HFFc6 (cell line): ENCODE measurements at regions not wholly inside any gene's neighbourhood (a gene's known extent, or its start where the extent isn't known, plus 50 kb on each side); places are given as distances from the start of the nearest gene placed in this dataset.

Experiments
- DNase-seq: peaks from one replicate; pipeline ENCODE4 v3.0.0-alpha.2; 2018
- H3K27ac Mint-ChIP-seq: 2 replicates; pipeline ENCODE4 v1.8.0; 2020; ENCODE audit warnings: mild to moderate bottlenecking, mixed read lengths
- H3K27me3 Mint-ChIP-seq: 2 replicates; pipeline ENCODE4 v1.8.0; 2021; ENCODE audit warnings: mild to moderate bottlenecking, moderate library complexity, mixed read lengths; ENCODE audit not compliant: insufficient read depth
- H3K36me3 Mint-ChIP-seq: 2 replicates; pipeline ENCODE4 v1.8.0; 2021; ENCODE audit warnings: low read depth, mixed read lengths
- H3K4me1 Mint-ChIP-seq: 2 replicates; pipeline ENCODE4 v1.8.0; 2020; ENCODE audit warnings: low read depth, mixed read lengths
- H3K4me3 Mint-ChIP-seq: 2 replicates; pipeline ENCODE4 v1.8.0; 2020; ENCODE audit warnings: mild to moderate bottlenecking, moderate library complexity, mixed read lengths
- H3K9me3 Mint-ChIP-seq: 2 replicates; pipeline ENCODE4 v1.8.0; 2020; ENCODE audit warnings: mild to moderate bottlenecking, mixed read lengths
- CTCF ChIP-seq: fragments of 200-600 bp; sonication (generic); IDR thresholded peaks from 2 replicates; pipeline ENCODE4 v1.5.0; 2021; ENCODE audit warnings: antibody characterized with exemption, mild to moderate bottlenecking

- Mint-ChIP-seq H3K4me1 (peaks cover 56% of the 10 kb centered on the region), H3K36me3 (peaks cover 5% of the 10 kb centered on the region; the same call in 1 of the 2 replicates), H3K27ac (no peak overlapping the region), H3K27me3 (peaks cover 1% of the 10 kb centered on the region; the same call in 1 of the 2 replicates), H3K4me3 (no peak overlapping the region), H3K9me3 (no peaks in the 10 kb centered on the region)
- no peak for TF ChIP-seq CTCF
- no peak for DNase-seq
Measured at GRCh38 chr7:41051535-41051934, 651.4 kb downstream of the INHBA start.

GRCh38 chr7:41051062-41051461, 651.8 kb downstream of the INHBA start:
- no peak for TF ChIP-seq CTCF
- Mint-ChIP-seq H3K36me3 (no peaks in the 10 kb centered on the region; the same call in 1 of the 2 replicates), H3K4me3 (no peak overlapping the region), H3K27me3 (peaks cover 1% of the 10 kb centered on the region; the same call in 1 of the 2 replicates), H3K9me3 (no peaks in the 10 kb centered on the region), H3K27ac (no peak overlapping the region), H3K4me1 (peaks cover 60% of the 10 kb centered on the region)
- DNase-seq, result no peak

- Mint-ChIP-seq H3K9me3 (no peaks in the 10 kb centered on the region; the same call in 1 of the 2 replicates), H3K27me3 (peaks cover 1% of the 10 kb centered on the region; the same call in 1 of the 2 replicates), H3K4me3 (no peak overlapping the region), H3K27ac (no peak overlapping the region), H3K36me3 (0 out of 2 replicates have a peak, but pooled peaks cover 6% of the 10 kb centered on the region), H3K4me1 (peaks cover 57% of the 10 kb centered on the region)
- no peak for DNase-seq
- TF ChIP-seq CTCF, result no peak
Measured at GRCh38 chr7:41048771-41049170, 654.1 kb downstream of the INHBA start.

GRCh38 chr7:41047789-41048191, 655.1 kb downstream of the INHBA start:
- H3K4me1 Mint-ChIP-seq, result peaks cover 52% of the 10 kb centered on the region
- DNase-seq, result peak; percentile 38
- peaks cover 14% of the 10 kb centered on the region for H3K36me3 Mint-ChIP-seq
- peak overlapping the region; percentile 2; the same call in 1 of the 2 replicates for H3K4me3 Mint-ChIP-seq
- peak overlapping the region; percentile 15 for H3K27ac Mint-ChIP-seq
- TF ChIP-seq CTCF, result no peak
- H3K9me3 Mint-ChIP-seq, result peaks cover 9% of the 10 kb centered on the region
- H3K27me3 Mint-ChIP-seq, result peaks cover 1% of the 10 kb centered on the region; the same call in 1 of the 2 replicates

GRCh38 chr7:41047211-41047610, 655.7 kb downstream of the INHBA start:
- H3K27ac Mint-ChIP-seq, result no peak overlapping the region
- peaks cover 14% of the 10 kb centered on the region for H3K9me3 Mint-ChIP-seq
- H3K4me1 Mint-ChIP-seq, result peaks cover 49% of the 10 kb centered on the region
- DNase-seq, result no peak
- peaks cover 1% of the 10 kb centered on the region; the same call in 1 of the 2 replicates for H3K27me3 Mint-ChIP-seq
- TF ChIP-seq CTCF, result no peak
- peaks cover 17% of the 10 kb centered on the region for H3K36me3 Mint-ChIP-seq
- H3K4me3 Mint-ChIP-seq, result no peak overlapping the region
